ENCODE measurements at regions not wholly inside any gene's neighbourhood (a gene's known extent, or its start where the extent isn't known, plus 50 kb on each side); places are given as distances from the start of the nearest gene placed in this dataset.

DNA sequence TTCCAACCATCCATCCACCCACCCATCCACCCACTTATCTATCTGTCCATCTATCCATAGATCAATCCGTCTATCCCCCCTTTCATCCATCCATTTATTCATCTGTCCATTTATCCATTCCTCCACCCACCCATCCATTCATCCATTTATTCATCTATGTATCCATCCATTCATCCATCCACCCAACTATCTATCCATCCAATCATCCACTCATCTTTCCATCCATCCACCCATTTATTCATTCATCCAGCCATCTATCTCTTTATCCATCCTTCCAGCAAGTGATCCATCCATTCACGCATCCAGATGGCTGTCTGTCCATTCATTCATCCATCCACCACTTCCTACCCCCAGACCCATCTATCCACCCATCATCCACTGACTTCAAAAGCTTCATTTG is 84.0 kb upstream of the CD99 start:
- Mint-ChIP-seq H3K27me3 (ENCODE audit: low read depth in 2 of 2) (no peaks in the 10 kb centered on the region), H3K27ac (peak overlapping the region; percentile 5 to 65), H3K36me3 (no peaks in the 10 kb centered on the region), H3K4me3 (peak overlapping the region; percentile 94), H3K9me3 (no peaks in the 10 kb centered on the region), H3K4me1 (peaks cover 34 to 48% of the 10 kb centered on the region in 2 donors)
- Histone ChIP-seq H3K36me3 (ENCODE audit: control insufficient read depth, insufficient read depth, low read length) (no peaks in the 10 kb centered on the region), H3K27ac (ENCODE audit: low read length) (no peak overlapping the region), H3K4me3 (ENCODE audit: low read length) (no peak overlapping the region), H3K4me1 (ENCODE audit: control insufficient read depth, insufficient read depth, low read length) (peaks cover 26% of the 10 kb centered on the region), H3K27me3 (ENCODE audit: control insufficient read depth, insufficient read depth, low read length) (no peaks in the 10 kb centered on the region), H3K9me3 (ENCODE audit: control insufficient read depth, insufficient read depth, low read length) (no peaks in the 10 kb centered on the region)
- no peak for ATAC-seq
- WGBS (ENCODE audit: insufficient coverage), result over 99% methylated on average over 2 of the region's 2 CpGs
- intact Hi-C loops (cut with micrococcal nuclease), result no loop called here
- TF ChIP-seq, protein P1, sequence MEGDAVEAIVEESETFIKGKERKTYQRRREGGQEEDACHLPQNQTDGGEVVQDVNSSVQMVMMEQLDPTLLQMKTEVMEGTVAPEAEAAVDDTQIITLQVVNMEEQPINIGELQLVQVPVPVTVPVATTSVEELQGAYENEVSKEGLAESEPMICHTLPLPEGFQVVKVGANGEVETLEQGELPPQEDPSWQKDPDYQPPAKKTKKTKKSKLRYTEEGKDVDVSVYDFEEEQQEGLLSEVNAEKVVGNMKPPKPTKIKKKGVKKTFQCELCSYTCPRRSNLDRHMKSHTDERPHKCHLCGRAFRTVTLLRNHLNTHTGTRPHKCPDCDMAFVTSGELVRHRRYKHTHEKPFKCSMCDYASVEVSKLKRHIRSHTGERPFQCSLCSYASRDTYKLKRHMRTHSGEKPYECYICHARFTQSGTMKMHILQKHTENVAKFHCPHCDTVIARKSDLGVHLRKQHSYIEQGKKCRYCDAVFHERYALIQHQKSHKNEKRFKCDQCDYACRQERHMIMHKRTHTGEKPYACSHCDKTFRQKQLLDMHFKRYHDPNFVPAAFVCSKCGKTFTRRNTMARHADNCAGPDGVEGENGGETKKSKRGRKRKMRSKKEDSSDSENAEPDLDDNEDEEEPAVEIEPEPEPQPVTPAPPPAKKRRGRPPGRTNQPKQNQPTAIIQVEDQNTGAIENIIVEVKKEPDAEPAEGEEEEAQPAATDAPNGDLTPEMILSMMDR (IDR thresholded peaks at IDR 0.05), result no peak
- DNase-seq, result no peak

DNA sequence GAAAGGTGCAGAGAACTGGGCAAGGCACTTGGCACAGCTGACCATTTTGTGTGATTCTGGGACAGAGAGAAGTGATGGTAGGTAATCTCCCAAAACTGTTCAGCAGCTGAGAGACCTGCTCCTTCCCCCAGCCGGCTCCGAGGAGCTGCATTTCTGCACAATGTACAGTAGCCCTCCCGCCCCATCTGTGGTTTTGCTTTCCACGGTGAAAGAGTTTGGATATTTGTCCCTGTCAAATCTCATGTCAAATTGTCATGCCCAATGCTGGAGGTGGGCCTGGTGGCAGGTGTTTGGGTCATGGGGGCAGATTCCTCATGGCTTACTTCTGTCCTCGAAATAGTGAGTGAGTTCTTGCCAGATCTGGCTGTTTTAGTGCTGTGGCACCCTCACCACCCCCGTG is 90.5 kb upstream of the CD99 start:
- intact Hi-C loops (cut with micrococcal nuclease), result no loop called here
- Histone ChIP-seq H3K27ac (ENCODE audit: low read length) (no peak overlapping the region), H3K4me1 (ENCODE audit: control insufficient read depth, insufficient read depth, low read length) (no peaks in the 10 kb centered on the region), H3K27me3 (ENCODE audit: control insufficient read depth, insufficient read depth, low read length) (no peaks in the 10 kb centered on the region), H3K9me3 (ENCODE audit: control insufficient read depth, insufficient read depth, low read length) (no peaks in the 10 kb centered on the region), H3K36me3 (ENCODE audit: control insufficient read depth, insufficient read depth, low read length) (peaks cover 5% of the 10 kb centered on the region), H3K4me3 (ENCODE audit: low read length) (no peak overlapping the region)
- H3K4me3 Mint-ChIP-seq, result no peak overlapping the region
- H3K4me1 Mint-ChIP-seq, result peaks cover 0 to 11% of the 10 kb centered on the region in 2 donors
- ATAC-seq (no peak), DNase-seq (no peak)
- H3K9me3 Mint-ChIP-seq, result no peaks in the 10 kb centered on the region
- 97% methylated on average over 6 of the region's 6 CpGs for WGBS (ENCODE audit: insufficient coverage)
- H3K27ac Mint-ChIP-seq, result no peak overlapping the region
- TF ChIP-seq, protein P1 (IDR thresholded peaks at IDR 0.05), result no peak
- no peaks in the 10 kb centered on the region for H3K27me3 Mint-ChIP-seq (ENCODE audit: low read depth in 2 of 2)
- no peaks in the 10 kb centered on the region for H3K36me3 Mint-ChIP-seq

DNA sequence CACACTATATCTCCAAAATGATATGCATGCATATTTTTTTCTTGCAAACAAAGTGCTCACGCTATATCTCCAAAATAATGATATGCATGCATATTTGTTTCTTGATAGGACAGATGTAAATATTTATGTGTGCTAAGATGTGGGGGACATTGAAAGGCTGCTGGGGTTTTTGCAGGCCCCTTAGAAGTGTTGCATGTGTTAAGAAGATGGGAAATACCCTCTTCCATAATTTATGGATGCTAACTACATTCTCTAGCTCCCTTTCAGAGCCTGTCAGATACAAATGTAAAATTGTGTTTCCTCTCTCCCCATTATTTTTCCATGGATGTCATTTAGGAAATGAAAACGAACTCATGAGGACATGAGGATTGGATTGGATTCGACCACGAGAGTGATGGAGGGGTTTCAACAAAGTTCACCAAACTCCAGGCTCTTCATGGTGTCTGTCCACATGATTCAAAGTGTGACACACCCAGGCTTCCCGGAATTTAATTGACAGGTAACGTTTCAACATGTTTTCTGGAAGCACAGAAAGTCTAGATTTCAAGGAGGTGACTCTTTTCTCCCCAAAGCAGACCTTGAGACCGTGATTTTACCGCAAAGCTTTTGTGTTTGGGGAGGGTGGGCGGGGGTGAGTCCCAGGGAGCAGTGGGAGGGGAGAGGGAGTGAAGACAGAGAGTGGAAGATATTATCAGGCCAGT is 94.4 kb upstream of the CD99 start:
- intact Hi-C loops (cut with micrococcal nuclease), result no loop called here
- no peak overlapping the region for H3K4me3 Mint-ChIP-seq

More for the DNA sequence above, 94.4 kb upstream of the CD99 start:
- Histone ChIP-seq H3K4me1 (ENCODE audit: control insufficient read depth, insufficient read depth, low read length) (peaks cover 4% of the 10 kb centered on the region), H3K9me3 (ENCODE audit: control insufficient read depth, insufficient read depth, low read length) (no peaks in the 10 kb centered on the region), H3K4me3 (ENCODE audit: low read length) (no peak overlapping the region), H3K27me3 (ENCODE audit: control insufficient read depth, insufficient read depth, low read length) (no peaks in the 10 kb centered on the region), H3K36me3 (ENCODE audit: control insufficient read depth, insufficient read depth, low read length) (peaks cover 5% of the 10 kb centered on the region), H3K27ac (ENCODE audit: low read length) (no peak overlapping the region)
- Mint-ChIP-seq H3K4me1 (peaks cover 11 to 13% of the 10 kb centered on the region in 2 donors), H3K27me3 (ENCODE audit: low read depth in 2 of 2) (no peaks in the 10 kb centered on the region), H3K9me3 (no peaks in the 10 kb centered on the region), H3K27ac (no peak overlapping the region), H3K36me3 (no peaks in the 10 kb centered on the region)
- WGBS (ENCODE audit: insufficient coverage), result 88% methylated on average over 8 of the region's 9 CpGs
- ATAC-seq, result no peak
- DNase-seq, result no peak
- TF ChIP-seq, protein P1 (IDR thresholded peaks at IDR 0.05), result no peak

All from natural killer cell (primary cell).